ENCODE measurements at regions not wholly inside any gene's neighbourhood (a gene's known extent, or its start where the extent isn't known, plus 50 kb on each side); places are given as distances from the start of the nearest gene placed in this dataset.
"Not testable (repeated sequence)": the region's sequence is repeated elsewhere in the genome, so short reads cannot be mapped to it uniquely, and the experiment has no call there.

DNA sequence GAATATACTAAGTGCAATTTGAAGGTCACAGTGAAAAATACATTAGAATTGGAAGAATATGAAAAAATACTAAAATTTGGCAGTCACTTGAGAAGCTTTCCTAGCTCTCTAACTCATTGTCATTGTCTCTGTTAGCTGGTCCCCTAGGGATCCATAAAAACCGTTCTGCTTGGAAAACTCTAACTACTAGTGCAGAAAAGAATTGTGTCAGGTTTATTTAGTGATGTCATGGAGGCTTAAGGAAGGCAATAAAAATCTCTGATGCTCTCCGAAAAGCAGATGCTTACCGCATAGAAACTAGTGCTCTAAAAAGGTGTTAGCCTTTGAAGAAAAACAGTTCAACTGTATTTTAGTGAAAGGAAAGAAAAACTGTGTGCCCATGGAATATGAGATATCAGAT, 150.1 kb upstream of the DLGAP1 start:
- DNase-seq, result no peak

DNA sequence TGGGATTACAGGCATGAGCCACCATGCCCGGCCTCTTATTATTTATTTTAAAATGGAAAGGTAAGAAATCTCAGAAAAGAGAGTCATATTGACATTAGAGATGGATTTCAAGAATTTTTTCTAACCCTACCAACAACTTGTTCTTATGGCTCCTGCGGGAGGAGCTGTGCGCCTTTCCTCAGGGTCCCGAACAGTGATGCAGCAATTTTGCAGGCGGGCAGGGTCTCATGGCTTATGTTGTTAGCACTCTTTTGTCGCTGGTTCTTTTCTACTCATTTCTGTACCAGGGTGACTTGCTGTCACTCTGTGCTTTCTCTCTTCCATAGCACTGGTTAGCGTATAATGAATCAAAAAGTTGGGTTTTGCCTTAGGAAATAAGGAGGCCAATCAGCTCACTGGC, 148.8 kb upstream of the DLGAP1 start:
- DNase-seq, result no peak

DNA sequence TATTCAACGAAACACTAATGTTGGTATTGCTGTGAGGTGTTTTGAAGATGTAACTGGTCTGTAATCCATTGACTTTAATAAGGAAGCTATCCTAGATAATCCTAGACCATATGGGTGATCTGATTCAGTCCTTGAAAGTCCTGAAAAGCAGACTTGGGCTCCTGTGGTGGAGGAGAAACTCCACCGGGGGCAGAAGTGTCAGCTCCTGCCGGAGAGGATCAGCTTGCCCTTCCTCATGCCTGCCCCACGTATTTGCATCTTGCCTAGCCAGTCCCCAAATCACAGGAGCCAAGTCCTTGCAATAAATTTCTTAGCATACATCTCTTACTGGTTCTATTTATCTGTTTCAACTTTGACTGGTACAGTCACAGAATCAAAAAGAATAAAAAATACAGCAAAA, 144.2 kb upstream of the DLGAP1 start:
- no peak for DNase-seq

DNA sequence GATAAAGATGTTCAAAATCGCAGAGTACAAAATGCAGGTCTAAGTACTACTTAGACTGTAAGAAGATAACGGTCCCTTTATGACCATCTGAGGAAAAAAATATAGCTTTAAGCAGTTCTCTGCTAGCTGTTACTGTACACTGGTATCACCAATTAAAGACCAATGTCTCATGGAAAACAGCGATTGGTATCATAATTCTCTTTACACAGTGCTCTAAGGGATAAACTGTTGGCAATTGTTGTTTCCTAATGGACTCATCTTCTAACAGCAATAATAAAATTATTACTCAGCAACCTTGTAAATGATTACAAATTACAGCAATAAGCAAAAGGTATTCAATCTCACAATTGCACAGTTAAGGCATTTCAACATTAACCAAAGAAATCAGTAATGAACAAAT, 142.2 kb upstream of the DLGAP1 start:
- DNase-seq, result no peak

DNA sequence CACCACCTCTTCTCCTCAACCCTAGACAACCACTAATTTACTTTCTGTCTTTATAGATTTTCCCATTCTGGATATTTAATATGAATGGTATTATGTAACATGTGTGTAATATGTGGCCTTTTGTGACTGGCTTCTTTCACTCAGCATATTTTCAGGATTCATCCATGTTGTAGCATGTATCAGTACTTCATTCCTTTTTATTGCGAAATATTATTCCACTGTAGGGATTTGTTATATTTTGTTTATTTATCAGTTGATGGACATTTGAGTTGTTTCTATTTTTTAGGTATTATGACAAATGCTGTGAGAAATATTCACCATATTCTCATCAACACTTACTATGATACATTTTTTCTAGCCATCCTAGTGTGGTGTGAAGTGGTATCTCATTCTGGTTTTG, 138.8 kb upstream of the DLGAP1 start:
- no peak for DNase-seq

DNA sequence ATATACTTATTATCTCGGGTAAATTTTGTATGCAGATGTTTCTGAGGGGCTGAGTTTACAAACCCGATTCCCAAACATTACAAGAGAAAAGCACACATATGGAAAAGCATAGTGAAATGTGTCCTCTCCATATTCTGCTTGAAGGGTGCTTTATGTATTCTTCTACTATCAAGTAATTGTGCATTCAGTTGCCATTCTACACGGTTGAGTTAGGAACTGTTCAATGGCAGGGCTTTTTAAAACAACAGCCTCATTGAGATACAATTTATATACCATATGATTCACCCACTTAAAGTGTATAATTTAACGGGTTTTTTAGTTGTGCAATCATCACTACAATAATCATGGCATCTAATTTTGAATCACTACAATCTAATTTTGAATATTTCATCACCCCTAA, 138.4 kb upstream of the DLGAP1 start:
- DNase-seq, result no peak

DNA sequence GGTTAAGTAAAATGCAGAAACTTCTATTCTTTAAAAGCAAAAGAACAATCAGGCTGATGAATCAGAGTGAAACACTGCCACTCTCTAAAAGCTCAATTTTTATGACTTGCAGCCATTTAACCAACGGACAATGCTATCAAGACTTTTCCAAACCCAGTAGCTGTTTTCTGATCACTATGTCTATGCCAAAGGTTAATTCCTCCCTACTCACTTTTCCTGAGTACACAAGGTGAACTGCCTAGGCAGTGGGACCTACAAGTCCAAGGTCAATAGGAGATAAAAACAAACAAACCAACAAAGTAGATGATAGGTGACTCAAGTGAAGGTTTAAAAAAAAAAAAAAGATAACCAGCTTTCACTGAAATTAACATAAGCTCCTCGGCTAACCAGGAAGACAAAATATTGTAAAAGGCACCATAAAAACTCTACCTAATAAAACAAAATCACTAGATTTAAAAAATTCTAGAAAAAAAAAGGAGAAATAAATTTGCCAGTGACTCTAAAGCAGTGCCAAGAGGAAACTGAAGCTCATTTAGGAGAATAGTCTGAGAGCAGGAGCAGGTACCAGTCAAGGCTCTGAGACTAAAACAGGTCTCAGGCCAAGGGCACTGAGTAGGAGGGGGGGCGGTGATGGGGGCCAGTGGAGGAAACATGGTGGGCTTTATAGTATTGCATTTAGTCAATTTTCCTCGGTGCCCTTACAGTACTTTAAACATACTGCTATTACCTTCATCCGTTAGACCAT, 134.1 kb upstream of the DLGAP1 start:
- DNase-seq, result no peak

DNA sequence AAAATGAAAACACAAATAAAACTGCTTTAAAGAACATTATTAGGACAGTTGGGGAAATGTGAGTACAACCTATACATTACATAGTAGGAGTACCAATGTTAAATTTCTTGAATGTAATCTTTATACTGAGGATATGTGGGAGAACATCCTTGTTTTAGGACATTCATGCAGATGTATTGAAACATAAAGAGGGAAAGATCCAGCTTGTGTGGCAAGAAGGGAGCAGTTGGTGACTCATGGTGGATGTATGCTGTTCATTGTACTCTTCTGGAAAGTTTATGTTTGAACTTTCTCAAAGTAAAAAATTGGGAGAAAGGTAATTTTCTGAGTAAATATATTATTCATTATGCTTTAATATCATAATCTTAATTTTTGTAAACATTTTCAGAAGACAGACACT, 132.1 kb upstream of the DLGAP1 start:
- DNase-seq, result no peak

DNA sequence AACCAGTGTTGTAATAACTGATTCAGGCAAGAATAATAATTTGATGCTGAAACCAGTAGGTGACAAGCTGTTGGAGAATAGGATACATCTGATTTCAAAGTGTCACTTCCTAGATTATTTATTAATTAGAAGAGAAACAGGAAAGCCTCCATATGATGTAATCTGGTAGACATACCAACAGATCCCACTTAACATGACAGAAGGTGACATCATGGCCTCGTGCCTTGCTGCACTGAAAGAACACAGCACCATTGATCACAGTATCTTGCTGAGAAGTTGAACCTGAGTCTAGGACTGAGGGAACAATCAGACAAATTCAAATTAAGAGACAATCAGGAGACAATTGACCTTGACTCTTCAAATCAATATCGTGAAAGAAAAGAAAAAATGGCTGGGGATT, 131.6 kb upstream of the DLGAP1 start:
- no peak for DNase-seq

DNA sequence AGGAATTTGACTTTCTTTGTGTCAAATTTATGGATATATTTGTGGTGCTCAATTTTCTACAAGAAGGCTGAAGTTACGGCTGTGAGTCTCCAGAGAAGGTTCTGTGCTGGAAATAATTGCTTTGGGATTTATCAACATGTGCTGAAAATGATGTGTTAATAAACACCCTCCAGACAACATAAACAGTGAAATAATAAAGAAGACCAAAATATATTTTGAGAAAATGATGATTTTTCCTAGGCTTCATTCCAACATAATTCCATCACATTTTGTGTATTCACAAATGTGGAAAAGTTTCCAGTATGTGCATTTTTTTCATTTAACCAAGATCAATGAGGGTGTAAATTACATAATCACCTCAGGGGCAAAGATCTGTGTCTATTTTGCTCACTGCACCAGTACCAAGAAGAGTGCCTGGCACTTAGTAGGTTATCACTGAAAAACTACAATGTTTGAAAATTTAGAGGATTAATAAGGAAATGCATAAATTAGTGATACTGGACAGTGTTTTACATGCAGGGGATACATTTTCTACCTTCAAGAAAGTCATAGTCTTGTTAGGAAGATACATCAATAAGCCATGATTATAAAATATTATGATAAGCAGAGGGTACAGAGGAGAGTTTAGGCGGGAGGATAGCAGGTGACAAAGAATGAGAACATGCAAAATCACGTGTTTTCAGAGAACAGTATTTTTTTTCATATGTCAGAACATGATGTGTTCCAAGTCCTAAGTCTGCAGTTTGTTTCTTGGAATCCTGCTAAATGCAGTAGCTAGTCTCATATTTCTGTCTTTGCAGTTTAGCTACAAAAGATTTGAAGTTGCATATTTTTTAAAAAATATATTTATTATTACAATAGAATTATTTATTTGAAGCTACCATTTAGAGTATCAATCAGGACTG, 127.6 kb upstream of the DLGAP1 start:
- no peak for DNase-seq

DNA sequence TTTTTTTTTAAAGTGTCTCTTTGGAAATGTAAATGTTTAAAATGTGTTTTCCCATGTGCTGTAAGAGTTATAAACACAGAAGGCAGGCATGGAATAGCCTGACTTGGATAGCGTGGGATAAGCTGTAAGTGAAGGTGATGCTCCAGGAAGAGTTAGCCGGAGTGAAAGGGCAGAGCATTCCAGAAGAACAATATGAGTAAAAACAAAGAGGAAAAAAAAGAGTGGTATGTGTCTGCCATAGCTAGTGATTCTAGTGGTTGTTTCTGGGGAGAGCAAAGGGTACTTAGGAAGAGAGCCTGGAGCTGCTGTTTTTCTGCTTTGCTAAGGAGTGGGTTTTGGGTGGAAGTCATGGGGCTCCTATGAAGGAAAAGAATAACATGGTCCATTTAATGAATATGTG, 126.9 kb upstream of the DLGAP1 start:
- DNase-seq, result no peak

DNA sequence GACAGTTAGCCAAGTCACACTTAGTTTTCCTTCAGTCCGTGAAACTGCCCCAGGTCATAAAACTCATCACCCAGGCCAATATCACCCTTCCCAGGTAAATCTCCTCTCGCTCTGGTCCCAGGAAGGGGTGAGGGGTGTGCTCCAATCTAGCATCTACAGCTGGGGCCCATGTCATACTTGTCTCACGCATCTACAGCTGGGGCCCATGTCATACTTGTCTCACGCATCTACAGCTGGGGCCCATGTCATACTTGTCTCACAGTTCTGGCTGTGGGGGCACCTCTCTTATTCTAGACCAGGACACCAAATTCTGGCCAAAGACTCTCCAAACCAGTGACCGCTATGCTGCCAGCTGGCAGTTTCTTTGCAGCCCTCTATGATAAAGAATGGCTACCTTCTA, 123.3 kb upstream of the DLGAP1 start:
- no peak for DNase-seq

DNA sequence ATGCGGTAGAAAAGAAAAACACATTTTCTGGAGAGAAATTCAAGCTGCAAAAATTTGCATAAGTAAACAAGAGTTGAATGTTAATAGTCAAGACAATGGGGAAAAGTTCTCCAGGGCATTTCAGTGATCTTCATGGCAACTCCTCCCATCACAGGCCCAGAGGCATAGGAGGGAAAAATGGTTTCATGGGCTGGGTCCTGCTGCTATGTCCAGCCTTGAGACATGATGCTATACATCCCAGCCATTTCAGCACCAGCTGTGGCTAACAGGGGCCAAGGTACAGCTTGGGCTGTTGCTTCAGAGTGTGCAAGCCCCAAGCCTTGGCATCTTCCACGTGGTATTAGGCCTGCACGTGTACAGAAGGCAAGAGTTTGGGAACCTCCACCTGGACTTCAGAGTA, 118.6 kb upstream of the DLGAP1 start:
- DNase-seq, result no peak

DNA sequence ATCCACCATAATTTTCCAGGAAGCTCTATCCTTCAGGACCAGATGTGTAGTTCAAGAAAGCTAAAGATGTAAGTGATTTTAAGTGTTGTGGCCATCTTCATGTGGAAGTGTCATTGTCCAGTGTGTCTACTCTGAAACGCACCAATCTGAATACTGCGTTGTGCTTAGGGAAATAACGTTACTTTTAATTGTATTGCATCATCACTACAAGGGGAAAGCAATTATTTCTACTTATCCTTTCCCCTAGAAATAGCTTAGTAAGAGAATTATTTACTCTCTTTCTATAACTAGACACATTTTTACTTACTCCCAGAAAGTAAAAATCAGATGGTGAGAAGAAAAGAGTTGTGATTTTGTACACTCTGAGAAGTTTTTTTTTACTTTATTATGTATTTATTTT, 102.4 kb upstream of the DLGAP1 start:
- DNase-seq, result no peak

DNA sequence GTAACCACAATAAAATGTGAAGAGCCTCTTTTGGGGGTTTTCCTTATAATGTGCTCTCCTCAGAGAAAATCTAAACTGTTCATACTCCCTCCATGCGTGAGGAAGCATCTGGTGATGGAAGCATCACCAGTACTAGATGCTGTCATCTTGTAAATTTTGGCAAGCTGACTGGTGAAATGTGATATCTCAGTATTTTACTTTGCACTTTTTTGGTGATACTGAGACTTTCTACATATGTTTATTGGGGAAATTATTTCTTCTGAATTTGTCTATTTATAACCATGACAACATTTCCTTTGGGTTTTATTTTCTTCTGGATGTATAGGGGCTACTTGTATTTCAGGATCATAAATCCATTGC, 95.9 kb upstream of the DLGAP1 start:
- no peak for DNase-seq

DNA sequence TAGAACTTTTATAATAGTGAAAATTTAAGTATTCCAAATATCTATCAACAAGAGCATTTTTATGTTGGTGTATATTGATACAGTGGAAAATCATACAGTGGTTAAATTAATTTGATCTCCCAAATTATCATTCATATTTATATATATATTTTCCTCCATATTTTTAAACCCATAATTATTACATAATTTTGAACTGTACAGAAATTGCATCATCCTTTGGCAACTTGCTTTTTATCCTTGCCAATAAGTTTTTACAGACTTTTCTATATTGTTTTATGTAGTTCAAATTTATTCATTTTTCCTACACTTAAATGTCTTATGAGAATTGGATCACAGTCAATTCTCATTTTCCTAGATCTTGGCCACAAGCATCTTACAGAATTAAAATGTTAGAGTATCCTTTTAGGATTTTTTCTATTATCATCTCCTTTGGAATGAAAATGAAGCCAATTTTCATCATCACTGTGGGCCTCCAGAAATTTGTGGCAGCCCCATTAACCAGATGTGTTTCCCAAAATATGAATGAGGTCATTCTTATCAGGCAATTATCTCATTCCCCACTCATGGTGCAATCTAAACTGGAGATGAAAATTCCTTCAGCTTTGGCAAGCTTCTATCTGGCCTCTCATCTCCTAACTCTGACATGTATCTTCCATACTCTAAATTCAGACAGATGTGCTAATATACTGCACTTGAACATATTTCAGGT, 94.2 kb upstream of the DLGAP1 start:
- DNase-seq, result no peak

DNA sequence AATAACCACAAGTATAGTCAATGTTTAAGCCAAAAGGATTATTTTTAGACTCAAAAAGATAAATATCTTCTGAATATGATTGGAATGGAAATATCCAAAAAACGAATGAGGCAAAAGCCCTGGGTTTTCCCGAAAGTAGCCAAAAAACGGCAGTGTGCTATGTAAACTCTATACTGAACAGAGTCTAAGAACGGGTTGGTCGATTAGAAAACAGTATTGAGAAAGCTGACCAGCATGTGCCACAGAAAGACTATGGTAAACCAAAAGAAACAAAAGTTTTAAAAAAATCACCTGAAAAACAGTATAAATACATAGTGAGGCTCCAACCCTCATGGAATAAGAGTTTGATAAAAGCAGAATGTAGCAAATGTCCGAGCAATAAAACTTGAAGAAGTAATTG, 92.0 kb upstream of the DLGAP1 start:
- no peak for DNase-seq

DNA sequence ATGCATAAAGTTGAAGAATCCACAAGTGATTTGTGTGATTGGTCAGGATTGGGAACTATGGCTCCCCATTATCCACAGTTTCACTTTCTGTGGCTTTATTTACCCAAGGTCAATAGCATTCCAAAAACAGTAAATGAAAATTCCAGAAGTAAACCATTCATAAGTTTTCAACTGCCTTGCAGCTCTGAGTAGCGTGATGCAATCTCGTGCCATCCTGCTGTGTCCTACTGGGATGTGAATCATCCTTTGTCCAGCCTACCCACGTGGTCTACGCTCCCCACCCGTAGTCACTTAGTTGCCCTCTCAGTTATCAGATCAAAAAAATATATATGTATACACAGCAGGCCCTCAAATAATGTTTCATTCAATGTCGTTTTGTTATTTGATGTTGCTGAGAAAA, 89.0 kb upstream of the DLGAP1 start:
- no peak for DNase-seq

DNA sequence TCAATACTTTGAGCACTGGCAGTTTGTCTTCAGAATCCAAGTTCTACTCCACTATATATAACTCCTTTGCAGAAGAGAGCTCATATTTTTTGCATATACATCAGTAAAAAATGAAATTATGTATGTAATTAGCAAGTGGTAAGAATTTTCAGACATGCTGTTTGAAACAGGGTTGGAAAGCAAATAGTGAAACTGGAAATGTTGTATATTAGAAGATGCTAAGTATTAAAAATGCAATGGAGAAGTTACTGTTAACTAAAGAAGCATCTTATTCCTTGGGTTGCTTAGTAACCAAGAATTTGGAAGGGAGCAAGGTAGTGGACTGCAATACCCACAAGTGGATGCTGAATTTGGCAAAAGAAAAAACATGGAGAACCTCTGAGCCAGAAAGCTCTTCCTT, 88.6 kb upstream of the DLGAP1 start:
- no peak for DNase-seq

DNA sequence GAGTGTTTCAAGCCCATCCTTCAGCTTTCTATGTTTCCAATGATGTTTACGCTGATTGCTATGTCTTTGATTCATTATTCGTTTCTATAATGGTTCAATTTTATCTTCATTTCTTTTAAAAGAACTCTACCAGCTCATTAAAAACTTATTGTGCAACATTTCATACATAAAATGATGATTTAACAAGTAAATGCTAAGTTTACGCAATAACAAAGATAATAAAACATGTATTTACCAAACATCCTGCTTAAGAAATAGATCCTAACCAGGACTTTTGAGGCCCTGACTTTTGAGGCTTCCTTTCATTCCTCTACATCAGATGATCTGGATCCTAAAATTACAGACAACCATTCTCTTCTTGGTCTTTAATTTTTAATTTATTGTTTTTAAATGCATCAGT, 86.5 kb upstream of the DLGAP1 start:
- DNase-seq, result no peak

DNA sequence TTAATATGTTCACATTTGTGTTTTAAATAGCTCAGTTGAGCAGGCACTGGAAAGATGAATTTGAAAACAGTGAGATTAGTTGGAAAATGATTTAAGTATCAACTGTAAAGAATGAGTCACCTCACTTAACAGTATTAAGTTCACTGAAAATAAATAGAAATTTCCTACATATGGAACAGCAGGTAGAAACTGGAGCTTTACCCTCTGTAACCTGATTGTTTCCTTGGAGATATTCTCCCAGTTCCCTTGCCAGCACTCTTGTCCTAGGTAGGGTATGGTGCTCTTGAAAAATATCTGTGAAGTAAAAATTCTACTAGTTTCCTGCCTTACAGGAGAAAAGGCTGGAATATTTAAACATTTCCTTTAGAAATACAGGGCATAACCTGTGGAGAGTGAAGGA, 81.3 kb upstream of the DLGAP1 start:
- no peak for DNase-seq

DNA sequence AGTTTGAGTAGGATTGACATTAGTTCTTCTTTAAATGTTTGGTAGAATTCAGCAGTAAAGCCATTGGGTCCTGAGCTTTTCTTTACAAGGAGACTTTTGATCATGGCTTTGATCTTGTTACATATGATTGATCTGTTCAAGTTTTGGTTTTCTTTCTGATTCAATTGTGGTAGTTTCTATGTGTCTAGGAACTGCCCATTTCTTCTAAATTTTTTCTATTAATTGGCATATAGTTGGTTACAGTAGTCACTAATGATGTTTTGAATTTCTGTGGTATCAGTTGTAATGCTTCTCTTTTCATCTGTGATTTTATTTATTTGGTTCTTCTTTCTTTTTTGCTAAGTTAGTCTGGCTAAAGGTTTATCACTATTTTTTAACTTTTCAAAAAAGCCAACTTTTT, 73.3 kb upstream of the DLGAP1 start:
- no peak for DNase-seq

DNA sequence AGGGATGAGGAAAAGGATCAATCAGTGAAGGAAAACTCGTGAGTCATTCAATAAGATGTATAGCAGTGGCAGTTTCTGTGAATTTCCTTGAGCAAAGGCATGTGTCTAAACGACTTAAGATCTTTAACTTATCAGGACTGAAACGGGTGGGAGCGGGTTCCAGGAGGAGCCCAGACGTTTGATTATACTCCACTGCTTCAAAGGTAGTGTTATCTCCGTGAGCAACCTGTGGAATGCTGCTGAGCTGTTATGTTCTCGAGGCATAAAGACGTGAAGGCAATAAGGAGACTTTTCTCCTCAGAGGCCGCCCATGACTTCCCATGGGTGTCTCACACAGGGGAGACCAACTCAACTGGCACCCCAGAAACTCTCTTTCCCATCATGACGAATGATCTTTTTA, 72.7 kb upstream of the DLGAP1 start:
- not testable (repeated sequence) for DNase-seq

DNA sequence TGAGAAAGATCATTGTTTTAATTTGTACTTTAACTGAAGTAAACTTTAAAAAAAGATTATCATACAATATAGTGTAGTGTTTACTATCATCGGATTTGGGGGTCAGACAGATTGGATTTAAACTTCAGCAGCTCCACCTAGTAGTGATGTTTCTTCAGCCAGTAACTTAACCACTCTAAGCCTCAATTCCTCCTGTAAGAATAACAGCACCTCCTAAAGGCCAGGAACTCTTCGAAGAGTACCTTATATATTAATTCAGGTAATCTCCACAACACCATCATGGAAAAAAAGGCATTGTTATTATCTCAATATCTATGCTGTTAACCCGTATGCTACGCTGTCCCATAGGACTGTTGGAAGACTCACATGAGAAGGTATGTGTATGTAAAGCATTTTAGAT, 69.0 kb upstream of the DLGAP1 start:
- no peak for DNase-seq
